Myocyte (in vitro differentiated cells): ENCODE measurements at regions not wholly inside any gene's neighbourhood (a gene's known extent, or its start where the extent isn't known, plus 50 kb on each side); places are given as distances from the start of the nearest gene placed in this dataset.

Experiments
- DNase-seq: peaks from one replicate; pipeline ENCODE4 v3.0.0-alpha.2; 2012; ENCODE audit warnings: low read depth

- peak; percentile 82 for DNase-seq
Measured at GRCh38 chr13:40069173-40070044, 413.9 kb downstream of the COG6 start.

GRCh38 chr13:40070357-40070756, 414.9 kb downstream of the COG6 start:
- no peak for DNase-seq

- DNase-seq, result no peak
Measured at GRCh38 chr13:40072663-40073120, 417.2 kb downstream of the COG6 start.

GRCh38 chr13:40074338-40074737, 418.9 kb downstream of the COG6 start:
- no peak for DNase-seq

- DNase-seq, result no peak
Measured at GRCh38 chr13:40075281-40075680, 419.8 kb downstream of the COG6 start.

- no peak for DNase-seq
Measured at GRCh38 chr13:40076765-40077362, 421.4 kb downstream of the COG6 start.

GRCh38 chr13:40077396-40078027, 422.1 kb downstream of the COG6 start:
- no peak for DNase-seq

- DNase-seq, result no peak
Measured at GRCh38 chr13:40079721-40080120, 424.3 kb downstream of the COG6 start.

GRCh38 chr13:40080676-40081075, 425.2 kb downstream of the COG6 start:
- no peak for DNase-seq

GRCh38 chr13:40082639-40083038, 427.2 kb downstream of the COG6 start:
- no peak for DNase-seq

GRCh38 chr13:40083841-40084240, 428.4 kb downstream of the COG6 start:
- no peak for DNase-seq

- DNase-seq, result no peak
Measured at GRCh38 chr13:40084934-40085333, 429.5 kb downstream of the COG6 start.

- no peak for DNase-seq
Measured at GRCh38 chr13:40087091-40088002, 431.9 kb downstream of the COG6 start.

GRCh38 chr13:40094056-40094455, 438.6 kb downstream of the COG6 start:
- DNase-seq, result no peak

GRCh38 chr13:40095695-40096356, 440.4 kb downstream of the COG6 start:
- no peak for DNase-seq

GRCh38 chr13:40096357-40096901, 441.0 kb downstream of the COG6 start:
- DNase-seq, result no peak

- DNase-seq, result no peak
Measured at GRCh38 chr13:40098246-40098645, 442.8 kb downstream of the COG6 start.

GRCh38 chr13:40101708-40102359, 446.4 kb downstream of the COG6 start:
- no peak for DNase-seq

- DNase-seq, result no peak
Measured at GRCh38 chr13:40102360-40102727, 446.9 kb downstream of the COG6 start.

GRCh38 chr13:40102854-40103253, 447.4 kb downstream of the COG6 start:
- DNase-seq, result peak; percentile 36
